ENCODE measurements at regions not wholly inside any gene's neighbourhood (a gene's known extent, or its start where the extent isn't known, plus 50 kb on each side); places are given as distances from the start of the nearest gene placed in this dataset.

- Histone ChIP-seq H4K20me1 (ENCODE audit: insufficient read depth, low read length) (no peaks in the 10 kb centered on the region), H3K27me3 (ENCODE audit: insufficient read depth, low read length) (no peaks in the 10 kb centered on the region), H3K9me3 (ENCODE audit: insufficient read depth, low read depth, low read length) (peaks cover 2% of the 10 kb centered on the region), H3K27ac (ENCODE audit: low read depth, low read length) (no peak overlapping the region), H2AFZ (ENCODE audit: low read depth, low read length) (no peak overlapping the region), H3K4me1 (ENCODE audit: insufficient read depth, low read length) (no peaks in the 10 kb centered on the region), H3K36me3 (ENCODE audit: insufficient read depth, low read length) (no peaks in the 10 kb centered on the region), H3K4me2 (ENCODE audit: low read length) (no peak overlapping the region), H3K79me2 (ENCODE audit: insufficient read depth, low read length) (no peaks in the 10 kb centered on the region), H3K9ac (ENCODE audit: low read length) (no peak overlapping the region), H3K4me3 (ENCODE audit: insufficient read depth, low read depth, low read length) (no peak overlapping the region)
- Mint-ChIP-seq H3K4me3 (ENCODE audit: unreplicated experiment) (no peak overlapping the region), H3K9me3 (ENCODE audit: unreplicated experiment) (no peaks in the 10 kb centered on the region), H3K27ac (ENCODE audit: unreplicated experiment) (no peak overlapping the region), H3K4me1 (ENCODE audit: low read depth, unreplicated experiment) (peaks cover 7% of the 10 kb centered on the region), H3K36me3 (ENCODE audit: low read depth, unreplicated experiment) (no peaks in the 10 kb centered on the region), H3K27me3 (ENCODE audit: low read depth, unreplicated experiment) (no peaks in the 10 kb centered on the region)
- TF ChIP-seq EZH2 (IDR thresholded peaks at IDR 0.05; ENCODE audit: insufficient read depth, low read length) (no peak), CTCF (IDR thresholded peaks at IDR 0.05; ENCODE audit: insufficient read depth, low read depth, low read length) (no peak)
- FAIRE-seq (no peak), DNase-seq (ENCODE audit: low read depth) (no peak)
Measured at GRCh38 chr21:15327637-15328265, 263.0 kb upstream of the NRIP1 start.

GRCh38 chr21:15329191-15329590, 264.4 kb upstream of the NRIP1 start:
- Mint-ChIP-seq H3K27me3 (ENCODE audit: low read depth, unreplicated experiment) (no peaks in the 10 kb centered on the region), H3K9me3 (ENCODE audit: unreplicated experiment) (peaks cover 2% of the 10 kb centered on the region), H3K27ac (ENCODE audit: unreplicated experiment) (no peak overlapping the region), H3K4me1 (ENCODE audit: low read depth, unreplicated experiment) (no peaks in the 10 kb centered on the region), H3K36me3 (ENCODE audit: low read depth, unreplicated experiment) (no peaks in the 10 kb centered on the region), H3K4me3 (ENCODE audit: unreplicated experiment) (no peak overlapping the region)
- FAIRE-seq (no peak), DNase-seq (ENCODE audit: low read depth) (no peak)
- TF ChIP-seq EZH2 (IDR thresholded peaks at IDR 0.05; ENCODE audit: insufficient read depth, low read length), result no peak
- TF ChIP-seq CTCF (IDR thresholded peaks at IDR 0.05; ENCODE audit: insufficient read depth, low read depth, low read length), result no peak
- Histone ChIP-seq H3K4me2 (ENCODE audit: low read length) (no peak overlapping the region), H3K4me1 (ENCODE audit: insufficient read depth, low read length) (no peaks in the 10 kb centered on the region), H3K36me3 (ENCODE audit: insufficient read depth, low read length) (no peaks in the 10 kb centered on the region), H3K9me3 (ENCODE audit: insufficient read depth, low read depth, low read length) (peaks cover 2% of the 10 kb centered on the region), H3K9ac (ENCODE audit: low read length) (no peak overlapping the region), H3K4me3 (ENCODE audit: insufficient read depth, low read depth, low read length) (no peak overlapping the region), H3K27me3 (ENCODE audit: insufficient read depth, low read length) (no peaks in the 10 kb centered on the region), H3K27ac (ENCODE audit: low read depth, low read length) (no peak overlapping the region), H3K79me2 (ENCODE audit: insufficient read depth, low read length) (no peaks in the 10 kb centered on the region), H4K20me1 (ENCODE audit: insufficient read depth, low read length) (no peaks in the 10 kb centered on the region), H2AFZ (ENCODE audit: low read depth, low read length) (no peak overlapping the region)

- no peaks in the 10 kb centered on the region for H3K79me2 ChIP-seq (ENCODE audit: insufficient read depth, low read length)
- TF ChIP-seq CTCF (IDR thresholded peaks at IDR 0.05; ENCODE audit: insufficient read depth, low read depth, low read length) (no peak), EZH2 (IDR thresholded peaks at IDR 0.05; ENCODE audit: insufficient read depth, low read length) (no peak)
- H3K27ac ChIP-seq (ENCODE audit: low read depth, low read length), result no peak overlapping the region
- DNase-seq (ENCODE audit: low read depth) (no peak), FAIRE-seq (no peak)
- Mint-ChIP-seq H3K27ac (ENCODE audit: unreplicated experiment) (no peak overlapping the region), H3K4me1 (ENCODE audit: low read depth, unreplicated experiment) (no peaks in the 10 kb centered on the region), H3K4me3 (ENCODE audit: unreplicated experiment) (no peak overlapping the region), H3K9me3 (ENCODE audit: unreplicated experiment) (peaks cover 2% of the 10 kb centered on the region), H3K27me3 (ENCODE audit: low read depth, unreplicated experiment) (no peaks in the 10 kb centered on the region), H3K36me3 (ENCODE audit: low read depth, unreplicated experiment) (no peaks in the 10 kb centered on the region)
- H2AFZ ChIP-seq (ENCODE audit: low read depth, low read length), result no peak overlapping the region
- no peaks in the 10 kb centered on the region for H3K36me3 ChIP-seq (ENCODE audit: insufficient read depth, low read length)
- peaks cover 2% of the 10 kb centered on the region for H3K9me3 ChIP-seq (ENCODE audit: insufficient read depth, low read depth, low read length)
- no peak overlapping the region for H3K4me3 ChIP-seq (ENCODE audit: insufficient read depth, low read depth, low read length)
- H3K9ac ChIP-seq (ENCODE audit: low read length), result no peak overlapping the region
- no peaks in the 10 kb centered on the region for H4K20me1 ChIP-seq (ENCODE audit: insufficient read depth, low read length)
- no peaks in the 10 kb centered on the region for H3K4me1 ChIP-seq (ENCODE audit: insufficient read depth, low read length)
- no peak overlapping the region for H3K4me2 ChIP-seq (ENCODE audit: low read length)
- no peaks in the 10 kb centered on the region for H3K27me3 ChIP-seq (ENCODE audit: insufficient read depth, low read length)
Measured at GRCh38 chr21:15330872-15331271, 266.1 kb upstream of the NRIP1 start.

All from astrocyte (in vitro differentiated cells and primary cell).